ENCODE measurements at regions not wholly inside any gene's neighbourhood (a gene's known extent, or its start where the extent isn't known, plus 50 kb on each side); places are given as distances from the start of the nearest gene placed in this dataset.

DNA sequence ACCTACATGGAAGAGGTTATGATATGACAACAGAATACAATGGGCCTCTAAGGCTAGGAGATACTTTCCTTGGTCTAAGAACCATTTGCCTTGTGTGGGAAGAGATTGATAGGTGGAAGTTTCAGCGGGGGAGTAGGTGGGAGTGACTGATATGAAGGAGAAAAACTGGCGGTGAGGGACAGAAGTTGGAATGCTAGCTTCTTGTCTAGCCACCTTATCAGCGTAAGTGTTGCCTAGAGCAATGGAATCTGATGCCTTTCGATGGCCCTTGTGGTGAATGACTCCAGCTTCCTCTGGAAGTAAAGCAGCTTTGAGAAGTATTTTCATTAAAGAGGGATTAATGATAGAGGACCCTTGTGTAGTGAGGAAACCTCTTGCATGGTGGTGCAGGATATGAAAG lies 121.3 kb upstream of the GULP1 start (continued):
- TF ChIP-seq CHD7 (IDR thresholded peaks at IDR 0.05; ENCODE audit: insufficient replicate concordance, low read length) = no peak
- TF ChIP-seq SP4 (IDR thresholded peaks at IDR 0.05; ENCODE audit: low read length) = no peak
- no peak for TF ChIP-seq SIX5 (IDR thresholded peaks at IDR 0.05; ENCODE audit: low read depth, low read length)
- no peak for TF ChIP-seq EGR1 (IDR thresholded peaks at IDR 0.05; ENCODE audit: borderline replicate concordance, low read depth, low read length)
- no peak for TF ChIP-seq GABPA (IDR thresholded peaks at IDR 0.05; ENCODE audit: borderline replicate concordance, insufficient read depth, low read length)

Measured in H1 (cell line).